H1 (cell line): ENCODE measurements at regions not wholly inside any gene's neighbourhood (a gene's known extent, or its start where the extent isn't known, plus 50 kb on each side); places are given as distances from the start of the nearest gene placed in this dataset.

Experiments
- CTCF ChIA-PET: fragments of 300-600 bp; sonication (Branson Sonifier 250); formaldehyde crosslinking; loops from one replicate; lab custom pipeline; 2021; ENCODE audit not compliant: partially characterized antibody; lab: Charles Lee
- POLR2A ChIA-PET: fragments of 300-600 bp; sonication (Branson Sonifier 250); formaldehyde crosslinking; loops from one replicate; lab custom pipeline; 2021; ENCODE audit warnings: inconsistent platforms; ENCODE audit not compliant: partially characterized antibody; lab: Charles Lee
- DNase-seq, 2 experiments: peaks; one replicate each; pipeline versions ENCODE4 v3.0.0 to v3.0.0-alpha.2; 2010 to 2022; ENCODE audit warnings: low spot score in 2 of 2, low read depth in 1 of 2, mixed read lengths in 1 of 2
- FAIRE-seq: peaks from 2 replicates; lab custom pipeline; 2011; peaks lifted over from hg19 to GRCh38; lab: Jason Lieb, UNC
- H2AFZ ChIP-seq: 2 replicates; pipeline ENCODE4 v1.8.1; 2012; ENCODE audit warnings: low read length, inconsistent platforms
- H2AK5ac ChIP-seq: 2 replicates; pipeline ENCODE4 v1.6.1; 2013; ENCODE audit warnings: low read depth, low read length
- H2BK120ac ChIP-seq: replicated peaks from 2 replicates; pipeline ENCODE3; 2013; ENCODE audit warnings: low read depth, low read length, inconsistent platforms
- H2BK12ac ChIP-seq: 2 replicates; pipeline ENCODE4 v1.6.1; 2013; ENCODE audit warnings: low read depth, low read length
- H2BK15ac ChIP-seq: 2 replicates; pipeline ENCODE4 v1.6.1; 2013; ENCODE audit warnings: low read length
- H2BK20ac ChIP-seq: 2 replicates; pipeline ENCODE4 v1.6.1; 2013; ENCODE audit warnings: low read length
- H2BK5ac ChIP-seq: 2 replicates; pipeline ENCODE4 v1.6.1; 2013; ENCODE audit warnings: low read depth, low read length
- H3K14ac ChIP-seq: 2 replicates; pipeline ENCODE4 v1.6.1; 2013; ENCODE audit warnings: inconsistent platforms; ENCODE audit not compliant: insufficient read length
- H3K18ac ChIP-seq: 2 replicates; pipeline ENCODE4 v1.6.1; 2013; ENCODE audit warnings: low read length; ENCODE audit errors: extremely low read depth
- H3K23ac ChIP-seq: 2 replicates; pipeline ENCODE4 v1.6.1; 2013; ENCODE audit warnings: inconsistent platforms; ENCODE audit not compliant: insufficient read length
- H3K23me2 ChIP-seq: 2 replicates; pipeline ENCODE4 v1.6.1; 2013; ENCODE audit warnings: low read depth, low read length
- H3K27ac ChIP-seq: 2 replicates; pipeline ENCODE4 v1.6.1; 2011; ENCODE audit warnings: low read depth, low read length, inconsistent platforms
- H3K27me3 ChIP-seq, 4 experiments: replicated peaks in 1 of 4; 1 replicate in 1 of 4; 2 replicates in 3 of 4; pipeline versions ENCODE4 v1.6.1 to v1.8.1; 2011 to 2013; ENCODE audit warnings: low read length in 3 of 4, mild to moderate bottlenecking in 3 of 4, inconsistent platforms in 2 of 4, mixed read lengths in 2 of 4, moderate library complexity in 1 of 4; ENCODE audit not compliant: control insufficient read depth in 3 of 4, insufficient read depth in 3 of 4; ENCODE audit errors: extremely low read depth in 1 of 4
- H3K36me3 ChIP-seq, 4 experiments: 2 replicates each; pipeline versions ENCODE4 v1.6.1 to v1.8.1; 2011 to 2013; ENCODE audit warnings: mild to moderate bottlenecking in 4 of 4, low read length in 3 of 4, moderate library complexity in 2 of 4, control low read depth in 1 of 4, inconsistent platforms in 1 of 4; ENCODE audit not compliant: insufficient read depth in 4 of 4, control insufficient read depth in 2 of 4
- H3K4ac ChIP-seq: replicated peaks from 2 replicates; pipeline ENCODE3; 2013; ENCODE audit warnings: low read length, low read depth, mixed read lengths, inconsistent platforms; ENCODE audit not compliant: insufficient read length
- H3K4me1 ChIP-seq, 4 experiments: replicated peaks in 1 of 4; 1 replicate in 1 of 4; 2 replicates in 3 of 4; pipeline versions ENCODE4 v1.6.1 to v1.8.1; 2011 to 2013; ENCODE audit warnings: low read length in 3 of 4, inconsistent platforms in 2 of 4, mixed read lengths in 1 of 4; ENCODE audit not compliant: insufficient read depth in 4 of 4, control insufficient read depth in 3 of 4
- H3K4me2 ChIP-seq, 2 experiments: 2 replicates each; pipeline versions ENCODE4 v1.6.1 to v1.8.1; 2011 to 2013; ENCODE audit warnings: low read depth in 2 of 2, low read length in 2 of 2, control low read depth in 1 of 2, inconsistent platforms in 1 of 2, mild to moderate bottlenecking in 1 of 2; ENCODE audit not compliant: insufficient read depth in 1 of 2
- H3K4me3 ChIP-seq, 4 experiments: fragments of 200-600, 300-600 bp in 1 of 4; sonication (generic), shearing (Covaris generic), sonication (Bioruptor Twin) in 1 of 4; 2 replicates each; pipeline versions ENCODE4 v1.5.1 to v1.8.1; 2011 to 2016; ENCODE audit warnings: low read length in 4 of 4, low read depth in 3 of 4, control low read depth in 2 of 4, inconsistent platforms in 2 of 4, mild to moderate bottlenecking in 2 of 4, mixed read lengths in 1 of 4, moderate library complexity in 1 of 4; ENCODE audit not compliant: insufficient read depth in 2 of 4; ENCODE audit errors: extremely low read depth in 1 of 4
- H3K56ac ChIP-seq: replicated peaks from 2 replicates; pipeline ENCODE3; 2013; ENCODE audit warnings: low read depth, mild to moderate bottlenecking, mixed read lengths, low read length, inconsistent platforms; ENCODE audit not compliant: insufficient read length
- H3K79me1 ChIP-seq: 2 replicates; pipeline ENCODE4 v1.6.1; 2013; ENCODE audit warnings: low read depth, low read length, control low read depth
- H3K79me2 ChIP-seq, 2 experiments: 2 replicates each; pipeline versions ENCODE4 v1.6.1 to v1.8.1; 2012 to 2013; ENCODE audit warnings: low read length in 2 of 2, mild to moderate bottlenecking in 2 of 2, inconsistent platforms in 1 of 2; ENCODE audit not compliant: insufficient read depth in 2 of 2, control insufficient read depth in 1 of 2
- H3K9ac ChIP-seq, 4 experiments: replicated peaks in 1 of 4; 1 replicate in 1 of 4; 2 replicates in 3 of 4; pipeline versions ENCODE4 v1.6.1 to v1.8.1; 2011 to 2013; ENCODE audit warnings: low read depth in 3 of 4, low read length in 3 of 4, control low read depth in 2 of 4, mild to moderate bottlenecking in 2 of 4, moderate library complexity in 2 of 4, inconsistent platforms in 1 of 4; ENCODE audit errors: extremely low read depth in 1 of 4
- H3K9me3 ChIP-seq, 2 experiments: 2 replicates each; pipeline versions ENCODE4 v1.6.1 to v1.8.1; 2012 to 2013; ENCODE audit warnings: mild to moderate bottlenecking in 2 of 2, moderate library complexity in 2 of 2, control low read depth in 1 of 2, inconsistent platforms in 1 of 2, low read depth in 1 of 2, low read length in 1 of 2, mixed read lengths in 1 of 2; ENCODE audit not compliant: insufficient read depth in 2 of 2
- H4K20me1 ChIP-seq, 2 experiments: replicated peaks in 1 of 2; 2 replicates each; pipeline versions ENCODE3 to v1.8.1; 2011 to 2013; ENCODE audit warnings: inconsistent platforms in 2 of 2, low read length in 2 of 2, mild to moderate bottlenecking in 1 of 2; ENCODE audit not compliant: insufficient read depth in 2 of 2, control insufficient read depth in 1 of 2
- H4K5ac ChIP-seq: 2 replicates; pipeline ENCODE4 v1.6.1; 2013; ENCODE audit warnings: low read length, low read depth, mixed read lengths, inconsistent platforms; ENCODE audit not compliant: insufficient read length
- H4K8ac ChIP-seq: 2 replicates; pipeline ENCODE4 v1.8.0; 2013; ENCODE audit warnings: mild to moderate bottlenecking, moderate library complexity, low read length, inconsistent platforms; ENCODE audit not compliant: insufficient read depth; ENCODE audit errors: extremely low read depth
- H4K91ac ChIP-seq: replicated peaks from 2 replicates; pipeline ENCODE3; 2013; ENCODE audit warnings: low read length, mixed read lengths, inconsistent platforms; ENCODE audit not compliant: insufficient read length
- ASH2L ChIP-seq: fragments of 200-600, 300-600 bp; sonication (generic); IDR thresholded peaks from one replicate; pipeline ENCODE4 v1.7.1; 2017; ENCODE audit warnings: low read length
- BRCA1 ChIP-seq: IDR thresholded peaks from 2 replicates; pipeline ENCODE4 v1.6.1; 2012; ENCODE audit warnings: low read depth, low read length, improper control_type of control experiment
- CEBPB ChIP-seq: IDR thresholded peaks from 2 replicates; pipeline ENCODE4 v1.6.1; 2012; ENCODE audit warnings: low read depth, low read length
- EGR1 ChIP-seq: IDR thresholded peaks from 2 replicates; pipeline ENCODE4 v1.6.1; 2011; ENCODE audit warnings: low read depth, low read length, borderline replicate concordance
- EP300 ChIP-seq, 2 experiments: IDR thresholded peaks; 1 replicate in 1 of 2; 2 replicates in 1 of 2; pipeline ENCODE4 v1.6.1; 2011 to 2012; ENCODE audit warnings: low read depth in 2 of 2, low read length in 2 of 2, mild to moderate bottlenecking in 2 of 2, borderline replicate concordance in 1 of 2, inconsistent platforms in 1 of 2, moderate library complexity in 1 of 2
- EZH2 ChIP-seq: fragments of 200-600 bp; sonication (generic); IDR thresholded peaks from 2 replicates; pipeline ENCODE4 v1.7.1; 2012; ENCODE audit warnings: low read depth, mild to moderate bottlenecking, moderate library complexity, low read length, inconsistent platforms; ENCODE audit not compliant: severe bottlenecking
- FOSL1 ChIP-seq: IDR thresholded peaks from 2 replicates; pipeline ENCODE4 v1.6.1; 2011; ENCODE audit warnings: mild to moderate bottlenecking, low read depth, low read length, moderate library complexity; ENCODE audit not compliant: insufficient read depth
- HDAC2 ChIP-seq, 2 experiments: fragments of 300-600 bp in 1 of 2; sonication (generic) in 1 of 2; IDR thresholded peaks; 2 replicates each; pipeline ENCODE4 v1.6.1; 2011 to 2012; ENCODE audit warnings: low read depth in 2 of 2, low read length in 2 of 2, mild to moderate bottlenecking in 2 of 2, moderate library complexity in 2 of 2, borderline replicate concordance in 1 of 2, inconsistent platforms in 1 of 2
- HDAC6 ChIP-seq: IDR thresholded peaks from one replicate; pipeline ENCODE4 v1.7.1; 2012; ENCODE audit warnings: low read depth, mild to moderate bottlenecking, inconsistent platforms, low read length, moderate library complexity
- JUND ChIP-seq: IDR thresholded peaks from 2 replicates; pipeline ENCODE4 v1.6.1; 2011; ENCODE audit warnings: mild to moderate bottlenecking, improper control_type of control experiment, low read length
- KDM1A ChIP-seq: fragments of 200-600, 300-600 bp; sonication (generic); IDR thresholded peaks from 2 replicates; pipeline ENCODE4 v1.7.1; 2016; ENCODE audit warnings: mild to moderate bottlenecking, low read length, borderline replicate concordance
- MAFK ChIP-seq: IDR thresholded peaks from 2 replicates; pipeline ENCODE4 v1.6.1; 2012; ENCODE audit warnings: low read depth, mild to moderate bottlenecking, improper control_type of control experiment, low read length
- SP1 ChIP-seq: IDR thresholded peaks from 2 replicates; pipeline ENCODE4 v1.6.1; 2011; ENCODE audit warnings: low read depth, low read length
- SUZ12 ChIP-seq: fragments of 200-600 bp; sonication (generic); IDR thresholded peaks from 2 replicates; pipeline ENCODE4 v1.6.1; 2012; ENCODE audit warnings: mild to moderate bottlenecking, inconsistent platforms, low read length, moderate library complexity, mixed read lengths
- TCF12 ChIP-seq: IDR thresholded peaks from 2 replicates; pipeline ENCODE4 v1.6.1; 2011; ENCODE audit warnings: low read depth, mild to moderate bottlenecking, low read length
- WGBS, 2 experiments: shearing (Covaris generic) in 1 of 2; methylation state at CpG; one replicate each; pipeline versions ENCODE4 v1.1.6 to v1.1.7; 2013 to 2015; ENCODE audit warnings: low lambda C conversion rate in 2 of 2, mixed read lengths in 2 of 2, inconsistent platforms in 1 of 2, low coverage in 1 of 2, missing lambda C conversion rate in 1 of 2; ENCODE audit not compliant: insufficient replicate concordance in 2 of 2, insufficient coverage in 1 of 2, insufficient read length in 1 of 2; ENCODE audit errors: extremely low coverage in 1 of 2, missing lambda C conversion rate in 1 of 2; 5-methylcytosine and 5-hydroxymethylcytosine counted together

DNA sequence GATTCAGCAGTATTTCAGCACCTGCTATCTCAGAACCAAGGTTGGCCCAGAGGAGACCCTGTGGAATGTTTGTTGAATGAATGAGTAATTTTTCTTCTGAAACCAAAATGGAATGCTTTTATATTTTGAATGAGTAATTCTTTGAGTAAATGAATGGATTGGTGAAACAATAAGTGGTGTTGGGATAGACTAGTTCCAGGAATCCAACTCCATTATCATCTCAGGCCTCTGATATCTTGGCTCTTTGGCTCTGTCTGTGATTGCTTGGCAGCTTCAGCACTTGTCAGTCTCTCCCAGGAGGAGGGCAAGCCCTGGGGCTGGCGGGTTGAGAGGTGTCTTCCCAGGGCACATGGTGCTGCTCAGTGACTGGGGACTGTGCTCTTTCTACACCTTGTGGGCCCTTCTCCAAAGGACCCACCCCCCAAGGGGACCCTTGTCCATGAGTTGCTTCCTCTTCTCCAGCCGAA lies 284.4 kb upstream of the FOXF1 start:
- H2BK5ac ChIP-seq: no peak overlapping the region
- FAIRE-seq (no peak), DNase-seq (no peak)
- TF ChIP-seq MAFK (no peak), EP300 (IDR thresholded peaks at IDR 0.05; ENCODE audit: borderline replicate concordance in 1 of 2, low read depth in 2 of 2, low read length in 2 of 2) (no peak), ASH2L (no peak), JUND (no peak), EGR1 (no peak), CEBPB (no peak), HDAC6 (no peak), FOSL1 (no peak), EZH2 (no peak), SP1 (no peak), TCF12 (no peak), HDAC2 (IDR thresholded peaks at IDR 0.05; ENCODE audit: borderline replicate concordance in 1 of 2, low read depth in 2 of 2, low read length in 2 of 2) (no peak), BRCA1 (no peak), SUZ12 (no peak), KDM1A (no peak)
- H2BK15ac ChIP-seq: no peak overlapping the region
- H3K36me3 ChIP-seq: no peaks in the 10 kb centered on the region
- no peaks in the 10 kb centered on the region for H3K79me2 ChIP-seq
- H3K56ac ChIP-seq: no peak overlapping the region
- no peaks in the 10 kb centered on the region for H3K4me1 ChIP-seq
- H2BK120ac ChIP-seq: no peak overlapping the region
- no peak overlapping the region for H3K4ac ChIP-seq
- H3K4me3 ChIP-seq: no peak overlapping the region
- H2AFZ ChIP-seq: no peak overlapping the region
- H2BK20ac ChIP-seq: no peak overlapping the region
- H3K9ac ChIP-seq: no peak overlapping the region
- CTCF ChIA-PET: no interaction called here
- 88% methylated on average over 2 of the region's 2 CpGs; no CpG with 5 or more reads in 1 of the 2 experiments for WGBS, 2 experiments
- H4K8ac ChIP-seq: no peak overlapping the region
- no peaks in the 10 kb centered on the region for H3K9me3 ChIP-seq
- H2BK12ac ChIP-seq: no peak overlapping the region
- H4K91ac ChIP-seq: no peak overlapping the region
- no peak overlapping the region for H3K18ac ChIP-seq
- POLR2A ChIA-PET: no interaction called here
- H4K20me1 ChIP-seq: no peaks in the 10 kb centered on the region
- no peak overlapping the region for H2AK5ac ChIP-seq
- peaks cover 7% of the 10 kb centered on the region; the same call in 1 of the 2 replicates for H3K23me2 ChIP-seq
- H3K14ac ChIP-seq: no peak overlapping the region
- H3K27me3 ChIP-seq: peaks cover 0 to 4% (median 0%) of the 10 kb centered on the region in 4 experiments; a peak in 3 of 7 replicates
- no peaks in the 10 kb centered on the region for H3K79me1 ChIP-seq
- H4K5ac ChIP-seq: no peak overlapping the region
- H3K23ac ChIP-seq: no peak overlapping the region
- H3K4me2 ChIP-seq: no peak overlapping the region
- no peak overlapping the region for H3K27ac ChIP-seq
